H1 (cell line): ENCODE measurements at regions not wholly inside any gene's neighbourhood (a gene's known extent, or its start where the extent isn't known, plus 50 kb on each side); places are given as distances from the start of the nearest gene placed in this dataset.
"Not testable (repeated sequence)": the region's sequence is repeated elsewhere in the genome, so short reads cannot be mapped to it uniquely, and the experiment has no call there.

Experiments
- CTCF ChIA-PET: fragments of 300-600 bp; sonication (Branson Sonifier 250); formaldehyde crosslinking; loops from one replicate; lab custom pipeline; 2021; ENCODE audit not compliant: partially characterized antibody; lab: Charles Lee
- POLR2A ChIA-PET: fragments of 300-600 bp; sonication (Branson Sonifier 250); formaldehyde crosslinking; loops from one replicate; lab custom pipeline; 2021; ENCODE audit warnings: inconsistent platforms; ENCODE audit not compliant: partially characterized antibody; lab: Charles Lee
- DNase-seq, 2 experiments: peaks; one replicate each; pipeline versions ENCODE4 v3.0.0 to v3.0.0-alpha.2; 2010 to 2022; ENCODE audit warnings: low spot score in 2 of 2, low read depth in 1 of 2, mixed read lengths in 1 of 2
- FAIRE-seq: peaks from 2 replicates; lab custom pipeline; 2011; peaks lifted over from hg19 to GRCh38; lab: Jason Lieb, UNC
- H2AFZ ChIP-seq: 2 replicates; pipeline ENCODE4 v1.8.1; 2012; ENCODE audit warnings: low read length, inconsistent platforms
- H2AK5ac ChIP-seq: 2 replicates; pipeline ENCODE4 v1.6.1; 2013; ENCODE audit warnings: low read depth, low read length
- H2BK120ac ChIP-seq: replicated peaks from 2 replicates; pipeline ENCODE3; 2013; ENCODE audit warnings: low read depth, low read length, inconsistent platforms
- H2BK12ac ChIP-seq: 2 replicates; pipeline ENCODE4 v1.6.1; 2013; ENCODE audit warnings: low read depth, low read length
- H2BK15ac ChIP-seq: 2 replicates; pipeline ENCODE4 v1.6.1; 2013; ENCODE audit warnings: low read length
- H2BK20ac ChIP-seq: 2 replicates; pipeline ENCODE4 v1.6.1; 2013; ENCODE audit warnings: low read length
- H2BK5ac ChIP-seq: 2 replicates; pipeline ENCODE4 v1.6.1; 2013; ENCODE audit warnings: low read depth, low read length
- H3K14ac ChIP-seq: 2 replicates; pipeline ENCODE4 v1.6.1; 2013; ENCODE audit warnings: inconsistent platforms; ENCODE audit not compliant: insufficient read length
- H3K18ac ChIP-seq: 2 replicates; pipeline ENCODE4 v1.6.1; 2013; ENCODE audit warnings: low read length; ENCODE audit errors: extremely low read depth
- H3K23ac ChIP-seq: 2 replicates; pipeline ENCODE4 v1.6.1; 2013; ENCODE audit warnings: inconsistent platforms; ENCODE audit not compliant: insufficient read length
- H3K23me2 ChIP-seq: 2 replicates; pipeline ENCODE4 v1.6.1; 2013; ENCODE audit warnings: low read depth, low read length
- H3K27ac ChIP-seq: 2 replicates; pipeline ENCODE4 v1.6.1; 2011; ENCODE audit warnings: low read depth, low read length, inconsistent platforms
- H3K27me3 ChIP-seq, 4 experiments: replicated peaks in 1 of 4; 1 replicate in 1 of 4; 2 replicates in 3 of 4; pipeline versions ENCODE4 v1.6.1 to v1.8.1; 2011 to 2013; ENCODE audit warnings: low read length in 3 of 4, mild to moderate bottlenecking in 3 of 4, inconsistent platforms in 2 of 4, mixed read lengths in 2 of 4, moderate library complexity in 1 of 4; ENCODE audit not compliant: control insufficient read depth in 3 of 4, insufficient read depth in 3 of 4; ENCODE audit errors: extremely low read depth in 1 of 4
- H3K36me3 ChIP-seq, 4 experiments: 2 replicates each; pipeline versions ENCODE4 v1.6.1 to v1.8.1; 2011 to 2013; ENCODE audit warnings: mild to moderate bottlenecking in 4 of 4, low read length in 3 of 4, moderate library complexity in 2 of 4, control low read depth in 1 of 4, inconsistent platforms in 1 of 4; ENCODE audit not compliant: insufficient read depth in 4 of 4, control insufficient read depth in 2 of 4
- H3K4ac ChIP-seq: replicated peaks from 2 replicates; pipeline ENCODE3; 2013; ENCODE audit warnings: low read length, low read depth, mixed read lengths, inconsistent platforms; ENCODE audit not compliant: insufficient read length
- H3K4me1 ChIP-seq, 4 experiments: replicated peaks in 1 of 4; 1 replicate in 1 of 4; 2 replicates in 3 of 4; pipeline versions ENCODE4 v1.6.1 to v1.8.1; 2011 to 2013; ENCODE audit warnings: low read length in 3 of 4, inconsistent platforms in 2 of 4, mixed read lengths in 1 of 4; ENCODE audit not compliant: insufficient read depth in 4 of 4, control insufficient read depth in 3 of 4
- H3K4me2 ChIP-seq, 2 experiments: 2 replicates each; pipeline versions ENCODE4 v1.6.1 to v1.8.1; 2011 to 2013; ENCODE audit warnings: low read depth in 2 of 2, low read length in 2 of 2, control low read depth in 1 of 2, inconsistent platforms in 1 of 2, mild to moderate bottlenecking in 1 of 2; ENCODE audit not compliant: insufficient read depth in 1 of 2
- H3K4me3 ChIP-seq, 4 experiments: fragments of 200-600, 300-600 bp in 1 of 4; sonication (generic), shearing (Covaris generic), sonication (Bioruptor Twin) in 1 of 4; 2 replicates each; pipeline versions ENCODE4 v1.5.1 to v1.8.1; 2011 to 2016; ENCODE audit warnings: low read length in 4 of 4, low read depth in 3 of 4, control low read depth in 2 of 4, inconsistent platforms in 2 of 4, mild to moderate bottlenecking in 2 of 4, mixed read lengths in 1 of 4, moderate library complexity in 1 of 4; ENCODE audit not compliant: insufficient read depth in 2 of 4; ENCODE audit errors: extremely low read depth in 1 of 4
- H3K56ac ChIP-seq: replicated peaks from 2 replicates; pipeline ENCODE3; 2013; ENCODE audit warnings: low read depth, mild to moderate bottlenecking, mixed read lengths, low read length, inconsistent platforms; ENCODE audit not compliant: insufficient read length
- H3K79me1 ChIP-seq: 2 replicates; pipeline ENCODE4 v1.6.1; 2013; ENCODE audit warnings: low read depth, low read length, control low read depth
- H3K79me2 ChIP-seq, 2 experiments: 2 replicates each; pipeline versions ENCODE4 v1.6.1 to v1.8.1; 2012 to 2013; ENCODE audit warnings: low read length in 2 of 2, mild to moderate bottlenecking in 2 of 2, inconsistent platforms in 1 of 2; ENCODE audit not compliant: insufficient read depth in 2 of 2, control insufficient read depth in 1 of 2
- H3K9ac ChIP-seq, 4 experiments: replicated peaks in 1 of 4; 1 replicate in 1 of 4; 2 replicates in 3 of 4; pipeline versions ENCODE4 v1.6.1 to v1.8.1; 2011 to 2013; ENCODE audit warnings: low read depth in 3 of 4, low read length in 3 of 4, control low read depth in 2 of 4, mild to moderate bottlenecking in 2 of 4, moderate library complexity in 2 of 4, inconsistent platforms in 1 of 4; ENCODE audit errors: extremely low read depth in 1 of 4
- H3K9me3 ChIP-seq, 2 experiments: 2 replicates each; pipeline versions ENCODE4 v1.6.1 to v1.8.1; 2012 to 2013; ENCODE audit warnings: mild to moderate bottlenecking in 2 of 2, moderate library complexity in 2 of 2, control low read depth in 1 of 2, inconsistent platforms in 1 of 2, low read depth in 1 of 2, low read length in 1 of 2, mixed read lengths in 1 of 2; ENCODE audit not compliant: insufficient read depth in 2 of 2
- H4K20me1 ChIP-seq, 2 experiments: replicated peaks in 1 of 2; 2 replicates each; pipeline versions ENCODE3 to v1.8.1; 2011 to 2013; ENCODE audit warnings: inconsistent platforms in 2 of 2, low read length in 2 of 2, mild to moderate bottlenecking in 1 of 2; ENCODE audit not compliant: insufficient read depth in 2 of 2, control insufficient read depth in 1 of 2
- H4K5ac ChIP-seq: 2 replicates; pipeline ENCODE4 v1.6.1; 2013; ENCODE audit warnings: low read length, low read depth, mixed read lengths, inconsistent platforms; ENCODE audit not compliant: insufficient read length
- H4K8ac ChIP-seq: 2 replicates; pipeline ENCODE4 v1.8.0; 2013; ENCODE audit warnings: mild to moderate bottlenecking, moderate library complexity, low read length, inconsistent platforms; ENCODE audit not compliant: insufficient read depth; ENCODE audit errors: extremely low read depth
- H4K91ac ChIP-seq: replicated peaks from 2 replicates; pipeline ENCODE3; 2013; ENCODE audit warnings: low read length, mixed read lengths, inconsistent platforms; ENCODE audit not compliant: insufficient read length
- WGBS, 2 experiments: shearing (Covaris generic) in 1 of 2; methylation state at CpG; one replicate each; pipeline versions ENCODE4 v1.1.6 to v1.1.7; 2013 to 2015; ENCODE audit warnings: low lambda C conversion rate in 2 of 2, mixed read lengths in 2 of 2, inconsistent platforms in 1 of 2, low coverage in 1 of 2, missing lambda C conversion rate in 1 of 2; ENCODE audit not compliant: insufficient replicate concordance in 2 of 2, insufficient coverage in 1 of 2, insufficient read length in 1 of 2; ENCODE audit errors: extremely low coverage in 1 of 2, missing lambda C conversion rate in 1 of 2; 5-methylcytosine and 5-hydroxymethylcytosine counted together

DNA sequence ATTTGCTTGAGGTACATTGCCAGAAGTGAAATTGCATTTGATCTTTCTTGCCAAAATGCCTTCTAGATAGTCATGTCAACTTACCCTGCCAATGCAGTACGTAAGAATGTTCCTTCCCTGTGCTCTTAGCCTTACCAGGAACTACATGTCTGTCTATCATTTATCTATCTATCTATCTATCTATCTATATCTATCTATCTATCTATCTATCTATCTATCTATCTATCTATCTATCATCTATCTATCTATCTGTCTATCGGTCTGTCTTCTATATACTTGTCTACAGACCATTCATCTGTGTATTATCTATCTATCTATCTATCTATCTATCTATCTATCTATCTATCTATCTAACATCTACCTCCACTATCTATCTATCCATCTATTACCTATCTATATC, 456.9 kb upstream of the MKI67 start:
- DNase-seq, H4K5ac ChIP-seq, H3K36me3 ChIP-seq, H3K4me3 ChIP-seq, H2BK120ac ChIP-seq, CTCF ChIA-PET, H3K9me3 ChIP-seq, H4K20me1 ChIP-seq, H2BK12ac ChIP-seq, H2BK20ac ChIP-seq, H3K27ac ChIP-seq, H3K79me2 ChIP-seq, H3K4me1 ChIP-seq, H2AFZ ChIP-seq, FAIRE-seq, H3K23me2 ChIP-seq, POLR2A ChIA-PET, H3K18ac ChIP-seq, H3K14ac ChIP-seq, H3K4me2 ChIP-seq, H3K4ac ChIP-seq, H3K9ac ChIP-seq, H2BK15ac ChIP-seq, H3K23ac ChIP-seq, H2AK5ac ChIP-seq, H3K27me3 ChIP-seq, H2BK5ac ChIP-seq, H4K8ac ChIP-seq, H4K91ac ChIP-seq, H3K56ac ChIP-seq, H3K79me1 ChIP-seq: not testable (repeated sequence)
- 91% methylated on average over 2 of the region's 2 CpGs; no CpG with 5 or more reads in 1 of the 2 experiments for WGBS, 2 experiments

DNA sequence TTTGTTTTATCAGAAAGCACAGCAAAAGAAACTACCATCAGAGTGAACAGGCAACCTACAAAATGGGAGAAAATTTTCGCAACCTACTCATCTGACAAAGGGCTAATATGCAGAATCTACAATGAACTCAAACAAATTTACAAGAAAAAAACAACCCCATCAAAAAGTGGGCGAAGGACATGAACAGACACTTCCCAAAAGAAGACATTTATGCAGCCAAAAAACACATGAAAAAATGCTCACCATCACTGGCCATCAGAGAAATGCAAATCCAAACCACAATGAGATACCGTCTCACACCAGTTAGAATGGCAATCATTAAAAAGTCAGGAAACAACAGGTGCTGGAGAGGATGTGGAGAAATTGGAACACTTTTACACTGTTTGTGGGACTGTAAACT, 460.4 kb upstream of the MKI67 start:
- H3K18ac ChIP-seq, H4K91ac ChIP-seq, H2BK15ac ChIP-seq, H3K79me1 ChIP-seq, H3K23me2 ChIP-seq, POLR2A ChIA-PET, H3K56ac ChIP-seq, H3K9me3 ChIP-seq, H2BK12ac ChIP-seq, H2AFZ ChIP-seq, H2BK5ac ChIP-seq, H3K4me3 ChIP-seq, H3K9ac ChIP-seq, H3K79me2 ChIP-seq, H3K23ac ChIP-seq, H3K27me3 ChIP-seq, H3K4me1 ChIP-seq, H3K27ac ChIP-seq, H3K4ac ChIP-seq, H2BK120ac ChIP-seq, H2AK5ac ChIP-seq, FAIRE-seq, H3K14ac ChIP-seq, H4K20me1 ChIP-seq, H4K8ac ChIP-seq, H4K5ac ChIP-seq, DNase-seq, H2BK20ac ChIP-seq, H3K4me2 ChIP-seq, H3K36me3 ChIP-seq: not testable (repeated sequence)
- WGBS, 2 experiments, result 90% methylated on average over 2 of the region's 3 CpGs; no CpG with 5 or more reads in 1 of the 2 experiments
- CTCF ChIA-PET, result interaction anchor here (2.0 kb wide), 1 partner anchor 15 kb away, joined by 10 read pairs; no protein-coding TSS in a partner anchor
